SK-N-SH (cell line): ENCODE measurements at regions not wholly inside any gene's neighbourhood (a gene's known extent, or its start where the extent isn't known, plus 50 kb on each side); places are given as distances from the start of the nearest gene placed in this dataset.

Experiments
- CTCF ChIA-PET: fragments of 300-600, 350-600 bp; formaldehyde crosslinking; extraction: SDS; loops from one replicate; lab custom pipeline; 2021; lab: Yijun Ruan, JAX
- POLR2A ChIA-PET: fragments of 350-600 bp; sonication (Branson Sonifier 250); formaldehyde crosslinking; extraction: SDS; loops from one replicate; lab custom pipeline; 2020; ENCODE audit warnings: antibody characterized with exemption, inconsistent platforms; lab: Yijun Ruan, JAX
- DNase-seq: peaks from one replicate; pipeline ENCODE4 v3.0.0; 2012
- H2AFZ ChIP-seq: fragments of 200-600 bp; sonication (generic); 2 replicates; pipeline ENCODE4 v1.8.1; 2016; ENCODE audit warnings: antibody characterized with exemption, mild to moderate bottlenecking, low read depth
- H3F3A ChIP-seq: fragments of 200-600 bp; sonication (generic); replicated peaks from 2 replicates; pipeline ENCODE3; 2016; ENCODE audit warnings: antibody characterized with exemption, mild to moderate bottlenecking; ENCODE audit not compliant: insufficient read depth
- H3K27ac ChIP-seq, 2 experiments: fragments of 200-500 bp in 1 of 2; fragments of 200-600 bp in 1 of 2; sonication (Bioruptor generic) in 1 of 2; sonication (generic), shearing (Covaris generic) in 1 of 2; 2 replicates each; pipeline versions ENCODE4 v1.5.1 to v1.6.1; 2014 to 2016; ENCODE audit warnings: low read depth in 2 of 2, inconsistent platforms in 1 of 2, low read length in 1 of 2, mild to moderate bottlenecking in 1 of 2, mixed read lengths in 1 of 2
- H3K27me3 ChIP-seq: fragments of 200-600 bp; sonication (generic), shearing (Covaris generic); 2 replicates; pipeline ENCODE4 v1.6.1; 2016; ENCODE audit warnings: mixed run types; ENCODE audit not compliant: insufficient read depth
- H3K36me3 ChIP-seq, 2 experiments: fragments of 200-500 bp in 1 of 2; fragments of 200-600 bp in 1 of 2; sonication (Bioruptor generic) in 1 of 2; sonication (generic) in 1 of 2; replicated peaks in 1 of 2; 2 replicates each; pipeline versions ENCODE3 to v1.5.1; 2014 to 2016; ENCODE audit warnings: low read length in 1 of 2, mild to moderate bottlenecking in 1 of 2; ENCODE audit not compliant: insufficient read depth in 2 of 2, control insufficient read depth in 1 of 2
- H3K4me1 ChIP-seq, 2 experiments: fragments of 200-500 bp in 1 of 2; fragments of 200-600 bp in 1 of 2; sonication (Bioruptor generic) in 1 of 2; sonication (generic), shearing (Covaris generic) in 1 of 2; 2 replicates each; pipeline versions ENCODE4 v1.5.1 to v1.6.1; 2014 to 2016; ENCODE audit warnings: low read depth in 1 of 2, low read length in 1 of 2, mixed run types in 1 of 2; ENCODE audit not compliant: insufficient read depth in 2 of 2, control insufficient read depth in 1 of 2
- H3K4me2 ChIP-seq: fragments of 200-600 bp; sonication (generic), shearing (Covaris generic); 2 replicates; pipeline ENCODE4 v1.6.1; 2017; ENCODE audit warnings: mixed run types
- H3K4me3 ChIP-seq, 2 experiments: fragments of 200-500 bp in 1 of 2; fragments of 200-600 bp in 1 of 2; sonication (Bioruptor generic) in 1 of 2; sonication (generic), shearing (Covaris generic) in 1 of 2; 2 replicates each; pipeline versions ENCODE4 v1.5.1 to v1.8.1; 2014 to 2016; ENCODE audit warnings: low read depth in 2 of 2, inconsistent platforms in 1 of 2, low read length in 1 of 2, mild to moderate bottlenecking in 1 of 2, mixed read lengths in 1 of 2, moderate library complexity in 1 of 2
- H3K79me2 ChIP-seq: fragments of 200-600 bp; sonication (generic); 2 replicates; pipeline ENCODE4 v1.8.1; 2017; ENCODE audit warnings: mild to moderate bottlenecking; ENCODE audit not compliant: insufficient read depth
- H3K9ac ChIP-seq: fragments of 200-600 bp; sonication (generic); 2 replicates; pipeline ENCODE4 v1.6.1; 2017; ENCODE audit warnings: mixed run types
- H3K9me2 ChIP-seq: fragments of 200-600 bp; sonication (generic); 2 replicates; pipeline ENCODE4 v1.6.1; 2017; ENCODE audit warnings: mixed run types
- H3K9me3 ChIP-seq: fragments of 200-600 bp; sonication (generic); 2 replicates; pipeline ENCODE4 v1.6.1; 2017; ENCODE audit warnings: mixed run types, mild to moderate bottlenecking, moderate library complexity
- H4K20me1 ChIP-seq: fragments of 200-600 bp; sonication (generic); 2 replicates; pipeline ENCODE4 v1.6.1; 2017; ENCODE audit warnings: mild to moderate bottlenecking, mixed run types; ENCODE audit not compliant: insufficient read depth
- CHD2 ChIP-seq: fragments of 150-350 bp; IDR thresholded peaks from 2 replicates; pipeline ENCODE4 v1.6.1; 2018; ENCODE audit warnings: low read length; ENCODE audit not compliant: partially characterized antibody
- CTCF ChIP-seq: fragments of 200-600 bp; sonication (generic); IDR thresholded peaks from 2 replicates; pipeline ENCODE4 v1.6.1; 2017; ENCODE audit warnings: antibody characterized with exemption, mild to moderate bottlenecking, moderate library complexity
- EP300 ChIP-seq, 2 experiments: IDR thresholded peaks; 2 replicates each; pipeline versions ENCODE4 v1.4.0 to v1.6.1; 2012; ENCODE audit warnings: borderline replicate concordance in 1 of 2, low read depth in 1 of 2, low read length in 1 of 2
- EZH2phosphoT487 ChIP-seq: fragments of 200-600 bp; sonication (generic); IDR thresholded peaks from 2 replicates; pipeline ENCODE4 v1.6.1; 2017; ENCODE audit warnings: low read depth, mixed run types, mild to moderate bottlenecking, antibody characterized with exemption, moderate library complexity, borderline replicate concordance
- FOSL2 ChIP-seq: IDR thresholded peaks from 2 replicates; pipeline ENCODE4 v1.4.0; 2012; ENCODE audit warnings: low read depth, mild to moderate bottlenecking, moderate library complexity, borderline replicate concordance
- FOXJ3 ChIP-seq: sonication (generic); formaldehyde crosslinking; IDR thresholded peaks from 2 replicates; pipeline ENCODE4 v1.5.1; 2020; ENCODE audit warnings: mild to moderate bottlenecking, missing genetic modification reagents
- MXI1 ChIP-seq: IDR thresholded peaks from 2 replicates; pipeline ENCODE4 v1.6.1; 2012; ENCODE audit warnings: mild to moderate bottlenecking, low read depth, low read length, improper control_type of control experiment
- NFIC ChIP-seq: IDR thresholded peaks from 2 replicates; pipeline ENCODE4 v1.4.0; 2012; ENCODE audit warnings: borderline replicate concordance
- RAD21 ChIP-seq: IDR thresholded peaks from 2 replicates; pipeline ENCODE4 v1.6.1; 2012; ENCODE audit warnings: mild to moderate bottlenecking, low read length
- RCOR1 ChIP-seq: fragments of 150-350 bp; IDR thresholded peaks from 2 replicates; pipeline ENCODE4 v1.6.1; 2017; ENCODE audit warnings: antibody characterized with exemption, low read length
- REST ChIP-seq: IDR thresholded peaks from 2 replicates; pipeline ENCODE4 v1.6.1; 2012; ENCODE audit warnings: mild to moderate bottlenecking, low read depth, low read length, moderate library complexity
- RFX5 ChIP-seq: IDR thresholded peaks from 2 replicates; pipeline ENCODE4 v1.6.1; 2012; ENCODE audit warnings: mild to moderate bottlenecking, improper control_type of control experiment, low read length
- SMC3 ChIP-seq: IDR thresholded peaks from 2 replicates; pipeline ENCODE4 v1.6.1; 2012; ENCODE audit warnings: low read depth, low read length, improper control_type of control experiment
- TAF1 ChIP-seq: IDR thresholded peaks from 2 replicates; pipeline ENCODE4 v1.6.1; 2012; ENCODE audit warnings: low read depth, mild to moderate bottlenecking, low read length, moderate library complexity, borderline replicate concordance
- TCF12 ChIP-seq: IDR thresholded peaks from 2 replicates; pipeline ENCODE4 v1.4.0; 2012
- TEAD4 ChIP-seq: IDR thresholded peaks from 2 replicates; pipeline ENCODE4 v1.4.0; 2012; ENCODE audit warnings: mild to moderate bottlenecking, borderline replicate concordance; ENCODE audit not compliant: insufficient read depth
- USF1 ChIP-seq: IDR thresholded peaks from 2 replicates; pipeline ENCODE4 v1.4.0; 2012; ENCODE audit warnings: low read depth, borderline replicate concordance
- USF2 ChIP-seq: fragments of 150-350 bp; IDR thresholded peaks from 2 replicates; pipeline ENCODE4 v1.6.1; 2017; ENCODE audit warnings: antibody characterized with exemption, low read length, low read depth, borderline replicate concordance
- YY1 ChIP-seq: IDR thresholded peaks from 2 replicates; pipeline ENCODE4 v1.4.0; 2012; ENCODE audit warnings: low read depth, mild to moderate bottlenecking
- WGBS: methylation state at CpG from one replicate; pipeline ENCODE4 v1.1.6; 2017; ENCODE audit warnings: low lambda C conversion rate; 5-methylcytosine and 5-hydroxymethylcytosine counted together

- Histone ChIP-seq H3K4me3 (no peak overlapping the region), H3F3A (no peaks in the 10 kb centered on the region), H2AFZ (no peak overlapping the region), H3K4me2 (no peak overlapping the region), H3K27ac (no peak overlapping the region), H3K9me2 (no peaks in the 10 kb centered on the region), H3K9me3 (no peaks in the 10 kb centered on the region), H3K27me3 (no peaks in the 10 kb centered on the region), H4K20me1 (no peaks in the 10 kb centered on the region), H3K36me3 (no peaks in the 10 kb centered on the region), H3K4me1 (no peaks in the 10 kb centered on the region; a peak in 1 of 4 replicates), H3K9ac (no peak overlapping the region), H3K79me2 (no peaks in the 10 kb centered on the region)
- 26% methylated on average over 3 of the region's 3 CpGs for WGBS
- CTCF ChIA-PET: no interaction called here
- POLR2A ChIA-PET: no interaction called here
- TF ChIP-seq EZH2phosphoT487 (no peak), RFX5 (no peak), TAF1 (no peak), YY1 (no peak), TEAD4 (no peak), MXI1 (no peak), CTCF (no peak), NFIC (no peak), TCF12 (no peak), RAD21 (no peak), USF1 (no peak), CHD2 (no peak), FOSL2 (no peak)
- TF ChIP-seq, all 33 proteins: peak for 0
- no peak for DNase-seq
Observed at GRCh38 chr2:52112141-52112540, 1080.2 kb upstream of the NRXN1 start.

GRCh38 chr2:52107124-52107523, 1075.2 kb upstream of the NRXN1 start:
- no peaks in the 10 kb centered on the region for H3K9me3 ChIP-seq
- H3K36me3 ChIP-seq: no peaks in the 10 kb centered on the region
- no peaks in the 10 kb centered on the region for H3K4me1 ChIP-seq
- TF ChIP-seq RCOR1 (no peak), USF2 (no peak), MXI1 (no peak), REST (no peak), EP300 (IDR thresholded peaks at IDR 0.05; ENCODE audit: borderline replicate concordance in 1 of 2, low read depth in 1 of 2, low read length in 1 of 2) (no peak), USF1 (no peak), FOXJ3 (CRISPR knock-in tag) (no peak), TEAD4 (no peak), NFIC (no peak), SMC3 (no peak), TAF1 (no peak)
- 51% methylated on average over 6 of the region's 6 CpGs for WGBS
- no peak overlapping the region for H3K9ac ChIP-seq
- H3F3A ChIP-seq: no peaks in the 10 kb centered on the region
- no peak overlapping the region for H3K4me2 ChIP-seq
- ChIA-PET CTCF (no interaction called here), POLR2A (no interaction called here)
- no peaks in the 10 kb centered on the region for H4K20me1 ChIP-seq
- H3K9me2 ChIP-seq: no peaks in the 10 kb centered on the region
- H3K79me2 ChIP-seq: no peaks in the 10 kb centered on the region
- H3K27me3 ChIP-seq: no peaks in the 10 kb centered on the region
- H3K4me3 ChIP-seq: no peak overlapping the region
- no peak overlapping the region for H3K27ac ChIP-seq
- no peak overlapping the region for H2AFZ ChIP-seq
- DNase-seq: no peak
